AML-193 (cell line): ENCODE measurements at regions not wholly inside any gene's neighbourhood (a gene's known extent, or its start where the extent isn't known, plus 50 kb on each side); places are given as distances from the start of the nearest gene placed in this dataset.
"Not testable (repeated sequence)": the region's sequence is repeated elsewhere in the genome, so short reads cannot be mapped to it uniquely, and the experiment has no call there.

Source experiments
- DNase-seq, 2 experiments: peaks; one replicate each; lab custom pipeline; 2025; lab: John Stamatoyannopoulos, UW

DNA sequence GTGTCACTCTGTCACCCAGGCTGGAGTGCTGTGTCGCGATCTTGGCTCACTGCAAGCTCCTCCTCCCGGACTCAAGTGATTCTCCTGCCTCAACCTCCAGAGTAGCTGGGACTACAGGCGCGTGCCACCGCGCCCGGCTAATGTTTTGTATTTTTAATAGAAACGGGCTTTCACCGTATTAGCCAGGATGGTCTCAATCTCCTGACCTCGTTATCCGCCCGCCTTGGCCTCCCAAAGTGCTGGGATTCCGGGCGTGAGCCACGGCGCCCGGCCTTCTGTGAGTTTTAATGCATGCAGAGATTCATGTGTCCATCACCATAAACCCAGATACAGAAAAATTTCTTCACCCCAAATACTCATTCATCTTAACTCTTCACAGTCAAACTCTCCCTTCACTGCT lies 1046.7 kb downstream of the CDH9 start:
- no peak for DNase-seq

DNA sequence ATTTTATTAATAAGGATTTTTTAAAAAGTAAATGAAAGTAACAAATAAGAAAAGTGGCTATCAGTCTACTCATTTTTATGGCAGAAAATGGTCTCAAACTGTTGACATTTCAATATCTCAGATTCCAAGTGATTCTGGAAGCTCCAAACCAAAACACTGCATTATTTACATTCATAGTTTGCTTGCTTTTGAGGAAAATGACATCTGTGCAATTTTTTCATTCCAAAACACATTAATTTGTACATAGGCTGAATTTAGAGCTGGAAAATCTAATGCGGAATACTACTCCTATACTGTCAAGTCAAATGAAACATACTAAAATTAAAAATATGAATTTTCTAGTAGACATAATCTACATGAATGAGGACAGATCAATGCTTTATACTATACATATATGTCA lies 1047.6 kb downstream of the CDH9 start:
- DNase-seq = no peak

DNA sequence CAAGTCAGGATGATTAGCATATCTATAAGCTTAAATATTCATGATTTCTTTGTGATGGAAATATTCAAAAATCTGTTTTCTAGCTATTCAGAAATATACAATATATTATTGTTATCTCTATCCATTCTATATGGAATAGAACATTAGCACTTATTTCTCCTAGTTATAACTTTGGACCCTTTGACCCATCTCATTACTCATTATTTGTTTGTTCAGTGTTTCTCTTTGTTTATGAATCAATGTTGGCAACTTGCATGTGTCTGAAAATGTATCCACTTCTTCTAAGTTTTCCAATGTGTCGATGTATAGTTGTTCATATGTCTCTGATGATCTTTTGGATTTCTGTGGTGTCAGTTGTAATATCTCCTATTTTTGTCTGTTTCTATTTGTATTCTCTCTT lies 1059.3 kb downstream of the CDH9 start:
- no peak for DNase-seq

GRCh38 chr5:25975885-25976284 lies 1062.5 kb downstream of the CDH9 start:
- no peak for DNase-seq

DNA sequence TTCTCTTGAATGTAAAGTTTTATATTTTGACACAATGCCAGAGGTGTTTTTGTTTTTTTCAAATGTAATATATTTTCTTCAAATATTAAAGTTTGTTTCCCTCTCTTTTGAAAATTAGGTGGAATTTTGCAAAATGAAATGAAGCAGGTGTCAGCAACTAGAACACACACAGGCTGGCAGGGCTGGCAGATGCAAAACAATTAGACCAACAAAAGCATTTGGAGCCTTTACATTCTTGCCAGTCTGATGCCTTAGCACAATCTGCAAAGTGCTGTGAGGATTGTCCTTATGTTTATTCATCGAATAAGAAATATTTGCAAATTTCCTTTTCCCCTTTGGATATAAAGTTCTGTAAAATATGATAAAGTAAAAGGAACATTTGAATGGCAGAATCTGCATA lies 1063.9 kb downstream of the CDH9 start:
- DNase-seq = no peak

DNA sequence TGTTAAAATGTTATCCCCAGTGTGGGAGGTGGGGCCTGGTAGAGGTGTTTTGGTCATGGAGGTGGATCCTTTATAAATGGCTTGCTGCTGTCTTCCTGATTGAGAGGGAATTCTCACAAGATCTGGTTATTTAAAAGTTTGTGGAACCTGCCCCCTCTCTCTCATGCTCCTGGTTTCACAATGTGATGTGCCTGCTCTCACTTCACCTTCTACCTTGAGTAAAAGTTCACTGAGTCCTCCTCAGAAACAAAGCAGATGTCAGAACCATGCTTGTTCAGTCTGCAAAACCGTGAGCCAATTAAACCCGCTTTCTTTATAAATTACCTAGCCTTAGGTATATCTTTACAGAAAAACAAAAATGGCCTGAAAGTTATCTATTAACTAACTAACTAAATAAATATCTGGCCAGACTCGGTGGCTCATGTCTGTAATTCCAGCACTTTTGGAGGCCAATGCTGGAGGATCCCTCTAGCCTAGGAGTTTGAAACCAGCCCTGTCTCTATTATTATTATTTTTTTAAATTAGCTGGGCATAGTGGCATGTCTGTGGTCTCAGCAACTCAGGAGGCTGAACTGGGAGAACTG lies 1067.4 kb downstream of the CDH9 start:
- no peak for DNase-seq

- DNase-seq = not testable (repeated sequence)
Measured at GRCh38 chr5:25969042-25969441, 1069.3 kb downstream of the CDH9 start.

DNA sequence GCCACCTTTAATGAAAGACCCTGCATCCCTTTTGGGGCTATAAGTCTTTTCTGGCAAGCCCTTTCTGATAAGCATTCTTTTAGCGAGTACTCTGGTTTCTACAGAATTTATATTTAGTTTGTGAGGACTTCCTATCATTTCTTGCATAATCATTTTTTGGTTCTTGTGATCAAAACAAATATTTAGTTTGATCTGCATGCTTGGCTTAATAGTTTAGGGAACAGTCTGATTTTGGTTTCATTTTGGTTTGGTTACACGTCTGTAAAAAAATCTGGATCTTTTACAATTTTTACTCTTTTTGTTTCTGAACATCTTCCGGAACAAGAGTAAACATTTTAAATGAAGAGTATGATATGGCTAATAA lies 1074.4 kb downstream of the CDH9 start:
- no peak for DNase-seq

DNA sequence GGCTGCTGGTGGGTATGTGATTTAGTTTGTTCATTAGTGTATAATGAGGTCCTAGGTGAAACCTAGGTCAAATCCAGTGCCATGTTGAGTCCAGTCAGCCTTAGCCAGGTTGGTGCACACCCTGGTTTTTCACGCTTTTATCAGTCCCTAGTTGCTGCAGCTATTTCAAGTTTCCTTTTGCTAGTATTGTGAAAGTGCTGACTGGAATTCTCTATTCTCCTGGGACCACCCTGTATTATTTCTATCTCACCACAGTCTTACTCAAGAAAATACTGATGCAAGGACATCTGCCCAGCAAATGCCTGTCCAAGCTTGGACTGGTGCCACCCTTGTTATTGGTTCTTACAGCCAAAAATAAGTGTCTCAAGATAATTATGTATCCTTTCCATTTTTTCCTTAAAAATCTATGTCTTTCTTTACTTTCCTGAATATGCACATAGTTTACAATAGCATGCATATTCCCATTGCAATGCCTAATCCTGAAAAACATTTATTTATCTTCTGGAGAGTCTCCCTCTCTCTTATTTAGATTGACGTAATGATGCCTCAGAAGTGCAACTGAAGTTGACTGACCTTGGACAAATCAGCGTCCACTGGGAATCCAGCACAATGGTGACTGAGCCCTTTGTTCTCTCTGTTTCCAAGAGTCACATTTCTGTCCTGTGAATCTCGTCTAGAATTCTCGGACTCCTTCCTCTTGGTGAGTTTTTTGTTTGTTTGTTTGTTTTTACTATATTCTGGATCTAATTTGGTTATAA lies 1075.0 kb downstream of the CDH9 start:
- DNase-seq = no peak

DNA sequence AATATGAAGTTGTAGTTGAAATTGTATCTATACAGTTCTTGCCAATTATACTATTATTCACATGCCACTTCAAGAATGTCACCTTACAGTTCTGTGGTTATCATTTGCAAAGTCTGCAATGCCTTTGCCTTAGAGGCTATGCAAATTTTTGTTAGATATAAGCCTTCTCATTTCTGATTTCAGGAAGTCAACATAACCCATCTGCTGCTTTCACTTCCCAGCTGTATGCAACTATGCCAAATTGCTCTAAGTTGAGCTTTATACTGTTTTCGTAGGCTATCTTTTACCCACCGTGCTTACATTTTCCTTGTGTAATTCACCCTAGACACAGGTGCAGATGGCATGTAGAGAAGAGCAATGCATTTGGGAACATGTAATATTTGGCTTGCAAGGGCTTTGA lies 1083.0 kb downstream of the CDH9 start:
- DNase-seq = no peak

GRCh38 chr5:25950681-25951080 lies 1087.7 kb downstream of the CDH9 start:
- DNase-seq = no peak

- no peak for DNase-seq
Measured at GRCh38 chr5:25948278-25948677, 1090.1 kb downstream of the CDH9 start.

GRCh38 chr5:25944786-25945185 lies 1093.6 kb downstream of the CDH9 start:
- DNase-seq = no peak

- DNase-seq = no peak
Measured at GRCh38 chr5:25909163-25909562, 1129.2 kb downstream of the CDH9 start.

DNA sequence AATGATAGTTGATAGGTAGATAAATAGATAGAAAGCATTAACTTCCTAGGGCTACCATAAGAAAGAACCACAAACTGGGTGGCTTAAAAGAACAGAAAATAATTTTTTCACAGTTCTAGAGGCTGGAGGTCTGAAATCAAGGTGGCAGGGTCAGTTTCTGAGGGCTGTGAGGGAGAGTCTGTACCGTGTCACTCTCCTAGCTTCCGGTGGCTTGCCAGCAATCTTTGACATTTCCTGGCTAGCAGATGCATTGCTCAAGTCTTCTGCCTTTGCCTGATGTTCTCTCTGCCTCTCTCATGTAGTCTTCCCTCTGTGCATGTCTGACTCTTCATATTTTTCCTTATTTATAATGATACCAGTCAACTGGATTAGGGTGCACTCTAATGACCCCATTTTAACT lies 1132.7 kb downstream of the CDH9 start:
- DNase-seq = no peak

- DNase-seq = no peak
Measured at GRCh38 chr5:25892211-25892610, 1146.2 kb downstream of the CDH9 start.

DNA sequence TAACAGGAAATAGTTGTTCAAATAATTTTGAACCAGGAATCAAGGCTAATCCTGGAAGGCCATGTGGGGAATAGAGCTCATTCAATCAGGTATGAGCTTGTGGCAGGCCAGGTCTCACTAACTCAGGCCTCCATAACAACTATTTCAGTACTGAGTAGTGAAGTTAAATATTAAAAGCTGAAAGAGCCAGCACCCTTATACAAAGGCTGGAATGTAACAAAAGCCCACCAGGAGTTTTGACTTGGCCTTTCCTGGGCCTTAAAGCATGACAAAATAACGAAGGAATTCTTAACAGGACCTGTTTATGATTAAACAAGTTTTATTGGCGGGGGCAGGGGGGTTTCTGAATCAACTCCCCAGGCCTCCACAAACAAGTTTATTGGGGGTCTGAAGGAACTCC lies 1146.7 kb downstream of the CDH9 start:
- DNase-seq = no peak

DNA sequence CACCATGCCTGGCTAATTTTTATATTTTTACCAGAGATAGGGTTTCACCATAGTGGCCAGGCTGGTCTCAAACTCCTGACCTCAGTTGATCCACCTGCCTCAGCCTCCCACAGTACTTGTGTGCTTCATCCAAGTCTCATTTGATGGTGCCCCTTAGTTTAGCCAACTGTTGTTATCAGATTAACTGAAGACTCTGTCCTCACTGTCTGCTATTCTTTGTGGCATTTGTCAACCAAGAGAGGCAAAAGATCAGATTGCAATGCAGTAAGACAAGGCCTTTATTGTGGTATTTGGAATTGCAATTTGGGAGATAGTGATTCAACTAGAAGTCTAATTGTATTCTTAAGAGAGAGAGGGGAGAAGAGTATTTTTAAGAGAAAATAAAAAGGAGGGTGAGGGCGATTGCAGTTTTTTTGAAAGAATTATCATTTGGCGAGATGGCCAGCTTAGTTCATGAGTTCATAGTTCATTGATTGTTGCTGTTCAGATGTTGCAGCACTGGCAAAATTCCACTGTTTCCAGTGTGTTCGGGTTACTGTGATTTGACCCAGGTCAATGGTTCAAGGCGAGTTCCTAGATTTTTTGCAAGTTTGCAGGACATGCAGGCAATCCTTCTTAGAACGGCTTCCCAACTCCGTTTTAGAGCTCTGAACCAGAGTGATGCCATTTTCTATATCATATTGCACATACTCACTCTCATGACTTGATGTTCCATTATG lies 1156.9 kb downstream of the CDH9 start:
- DNase-seq = no peak

DNA sequence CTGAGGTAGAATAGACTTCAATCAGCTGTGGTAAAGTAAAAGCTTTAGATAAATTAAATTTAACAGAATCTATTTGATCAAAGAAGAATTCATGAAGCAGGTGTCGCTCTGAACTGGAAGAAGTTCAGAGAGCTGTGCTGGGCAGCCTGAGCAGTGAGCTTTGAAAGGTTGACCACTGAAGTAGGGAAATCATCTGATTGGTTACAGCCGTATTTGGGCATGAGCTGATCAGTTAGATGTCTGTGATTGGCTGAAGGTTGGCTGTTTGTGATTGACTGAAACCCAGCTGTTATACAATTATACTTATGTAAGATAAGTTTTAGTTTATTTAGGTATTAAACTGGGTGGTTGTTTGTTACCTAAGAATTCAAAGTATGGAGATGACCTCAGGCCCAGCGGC lies 1174.6 kb downstream of the CDH9 start:
- DNase-seq = no peak

DNA sequence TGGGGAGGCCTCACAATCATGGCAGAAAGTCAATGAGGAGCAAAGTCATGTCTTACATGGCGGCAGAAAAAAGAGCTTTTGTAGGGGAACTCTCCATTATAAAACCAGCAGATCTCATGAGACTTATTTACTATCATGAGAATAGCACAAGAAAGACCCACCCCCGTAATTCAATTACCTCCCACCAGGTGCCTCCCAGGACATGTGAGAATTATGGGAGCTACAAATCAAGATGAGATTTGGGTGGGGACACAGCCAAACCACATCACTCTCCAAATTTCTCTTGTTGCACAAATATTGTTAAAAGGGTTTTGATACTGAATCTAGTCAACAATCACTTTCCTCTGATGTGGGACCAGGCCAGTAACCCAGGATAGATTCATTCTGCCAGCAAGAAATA lies 1176.1 kb downstream of the CDH9 start:
- DNase-seq = no peak

- peak in 1 of 2 experiments; percentile 1 for DNase-seq
Measured at GRCh38 chr5:25858019-25858418, 1180.4 kb downstream of the CDH9 start.

DNA sequence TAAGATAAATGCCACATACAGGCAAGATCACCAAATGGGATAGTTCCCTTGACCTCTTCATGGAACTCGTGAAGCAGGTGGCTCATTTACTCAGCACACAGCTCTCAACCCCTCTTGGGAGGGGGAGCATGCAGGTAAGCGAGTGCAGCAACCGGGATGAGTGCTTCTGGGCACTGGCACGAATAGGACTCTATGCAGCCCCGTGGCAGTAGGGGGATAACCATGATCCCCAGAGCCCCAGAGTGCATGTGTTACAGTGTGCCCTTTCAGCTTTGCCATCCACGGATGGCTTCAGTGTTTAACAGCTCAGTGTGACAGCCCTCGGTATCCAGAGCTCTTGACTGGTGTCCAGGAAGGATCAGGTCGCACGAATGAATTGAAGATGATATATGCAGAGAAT lies 1187.1 kb downstream of the CDH9 start:
- no peak for DNase-seq

- DNase-seq = no peak
Measured at GRCh38 chr5:25850581-25850980, 1187.8 kb downstream of the CDH9 start.
